ENCODE measurements at regions not wholly inside any gene's neighbourhood (a gene's known extent, or its start where the extent isn't known, plus 50 kb on each side); places are given as distances from the start of the nearest gene placed in this dataset.

DNA sequence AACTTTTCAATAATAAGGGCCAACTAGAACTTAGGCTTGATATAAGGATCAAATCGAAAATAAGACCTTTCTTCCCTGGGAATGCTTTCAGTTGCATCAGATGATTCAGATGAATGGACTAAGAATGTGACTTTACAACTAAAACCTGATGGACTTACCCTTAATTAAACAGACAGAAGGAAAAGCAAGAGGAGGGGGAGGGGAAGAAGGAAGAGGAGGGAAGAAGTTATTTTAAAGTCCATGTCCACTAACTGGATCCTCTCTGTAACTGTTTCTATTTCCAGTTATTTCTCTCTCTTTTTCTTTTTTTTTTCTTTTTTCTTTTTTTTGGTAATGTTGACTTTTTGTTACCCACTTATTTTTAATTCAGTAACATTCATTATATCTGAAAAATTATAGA is 486.0 kb downstream of the MAFB start:
- DNase-seq: no peak

DNA sequence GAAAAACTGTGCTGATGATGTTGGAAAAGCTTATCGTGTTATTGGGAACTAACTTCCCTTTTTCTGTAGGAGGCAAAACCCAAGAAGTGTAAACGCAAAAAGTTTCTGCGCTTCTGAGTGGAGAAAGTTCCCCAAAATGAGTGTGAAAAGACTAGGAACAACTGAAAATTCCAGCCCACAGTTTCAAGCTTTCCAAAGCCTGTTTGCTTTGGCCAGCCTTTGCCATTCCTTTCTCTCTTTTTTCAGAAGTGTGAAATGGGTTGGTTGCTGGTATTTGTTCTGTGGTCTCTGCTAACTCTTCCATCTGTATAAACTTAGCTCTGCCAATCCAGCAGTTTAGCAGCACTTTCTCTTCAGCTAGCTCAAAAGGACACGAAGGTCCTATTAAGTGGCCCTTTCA is 491.3 kb downstream of the MAFB start:
- DNase-seq: no peak

DNA sequence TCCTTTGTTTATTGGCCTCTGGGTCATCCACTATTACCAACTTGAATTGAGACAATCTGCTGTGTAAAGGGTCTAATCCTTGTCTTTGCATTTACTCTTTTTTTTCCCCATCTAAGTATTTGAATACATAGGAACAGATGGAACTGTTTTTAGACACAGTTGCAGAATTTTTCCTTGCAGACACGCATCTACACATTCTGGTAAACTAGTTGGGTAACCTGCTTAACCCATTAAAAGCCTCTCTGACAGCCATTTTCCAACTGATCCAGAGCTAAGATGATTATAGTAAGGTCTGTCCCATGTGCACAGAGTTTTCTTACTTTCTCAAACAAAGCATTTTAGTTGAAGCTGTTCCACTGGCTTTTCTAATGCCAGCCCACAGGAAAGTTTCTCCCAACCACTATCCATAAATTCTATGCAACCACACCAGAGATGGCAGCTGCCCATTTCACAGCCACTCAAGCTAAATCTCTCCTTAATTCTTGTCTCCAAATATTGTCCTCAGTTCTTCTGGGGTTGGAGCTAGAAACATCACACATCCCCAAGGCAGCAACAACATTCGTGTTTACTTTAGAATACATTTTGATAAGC is 492.1 kb downstream of the MAFB start:
- no peak for DNase-seq

DNA sequence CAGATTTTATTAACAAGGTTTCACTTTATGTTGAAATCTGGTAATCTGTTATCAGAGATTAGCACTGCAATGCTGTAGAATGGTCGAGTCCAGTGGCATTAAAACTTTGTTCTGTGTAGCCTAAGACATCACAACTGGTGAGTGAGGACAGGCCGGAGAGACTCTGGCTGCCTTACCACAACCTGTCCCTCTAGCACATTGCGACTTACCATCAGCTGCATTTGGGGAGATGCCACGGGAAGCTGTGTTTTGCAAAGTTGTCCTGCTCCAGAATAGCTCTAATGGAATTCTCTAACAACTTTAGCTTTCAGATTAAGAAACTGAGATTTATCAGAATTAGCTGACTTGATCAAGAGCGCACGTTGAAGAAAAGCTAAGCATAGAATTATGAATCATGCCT is 493.3 kb downstream of the MAFB start:
- DNase-seq: no peak

DNA sequence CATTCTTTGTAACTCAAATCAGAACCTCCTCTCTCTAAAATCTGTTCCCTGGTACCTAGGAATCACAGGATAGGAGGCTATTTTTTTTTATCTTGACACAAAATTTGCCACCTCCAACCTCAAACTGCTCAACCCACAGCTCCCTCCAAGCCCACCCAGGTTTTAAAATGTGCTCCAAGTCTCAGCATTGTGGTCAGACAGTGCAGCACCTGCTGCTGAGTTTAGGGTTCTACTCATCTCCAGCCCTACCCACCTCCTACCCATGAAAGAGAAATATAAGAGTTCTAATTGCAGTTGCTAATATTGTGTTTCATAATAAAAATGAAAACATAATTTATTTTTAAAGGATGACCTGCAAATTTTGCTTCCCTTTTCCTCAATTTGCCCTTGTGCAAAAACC is 496.5 kb downstream of the MAFB start:
- no peak for DNase-seq

DNA sequence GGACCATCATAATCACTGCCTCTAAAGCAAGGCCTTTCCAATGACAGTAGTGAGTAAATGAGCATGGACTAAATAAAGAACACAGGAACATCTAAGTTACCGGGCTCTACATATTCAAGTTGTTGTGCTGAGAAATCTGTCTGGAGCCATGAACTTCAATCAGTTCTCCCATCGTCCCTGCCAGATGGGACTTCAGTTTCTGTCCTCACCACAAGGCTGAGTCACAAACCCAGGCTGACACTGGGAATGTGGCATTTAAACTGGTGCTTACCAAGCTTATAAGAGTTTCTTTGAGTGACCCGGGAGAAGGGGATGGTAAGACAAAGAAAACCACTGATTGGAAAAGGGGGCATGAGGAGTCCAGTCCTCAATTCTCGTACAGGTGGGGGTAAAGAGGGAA is 497.0 kb downstream of the MAFB start:
- DNase-seq: no peak

DNA sequence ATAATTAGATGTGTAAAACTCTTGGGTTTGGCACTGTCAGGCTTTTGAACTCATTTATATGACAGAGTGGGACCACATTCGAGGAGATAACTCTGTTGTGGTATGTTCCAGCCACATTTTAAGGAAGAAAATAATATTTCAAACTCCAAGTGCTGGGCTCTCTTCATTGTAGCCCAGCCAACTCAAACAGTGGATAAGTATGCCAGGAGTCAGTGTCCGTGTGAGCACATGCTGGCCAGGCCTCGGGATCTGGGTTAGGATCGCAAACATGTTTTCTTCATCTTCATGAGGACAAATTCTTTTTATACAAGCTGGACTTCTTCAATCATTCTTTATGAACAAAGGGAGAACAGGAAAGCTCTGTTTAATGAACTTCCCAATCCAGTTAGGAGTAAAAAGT is 497.5 kb downstream of the MAFB start:
- DNase-seq: no peak

DNA sequence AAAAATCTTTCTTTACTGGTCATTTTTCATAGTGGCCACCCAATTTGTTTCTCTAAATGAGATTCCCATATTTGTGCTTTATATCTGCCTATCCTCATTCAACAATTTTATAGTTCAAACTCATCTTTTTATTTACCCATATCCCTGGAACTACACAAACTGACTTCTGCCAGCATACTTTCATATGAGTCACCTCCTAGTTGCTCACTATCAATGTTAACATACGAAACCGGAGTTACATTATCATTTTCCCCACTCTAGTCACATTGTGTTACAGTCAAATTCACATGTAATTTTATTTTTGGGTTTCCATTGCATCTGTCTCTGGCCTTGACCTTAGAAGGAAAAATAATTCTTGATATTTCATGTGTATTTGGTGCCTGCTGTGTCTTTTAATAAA is 499.4 kb downstream of the MAFB start:
- DNase-seq: no peak

DNA sequence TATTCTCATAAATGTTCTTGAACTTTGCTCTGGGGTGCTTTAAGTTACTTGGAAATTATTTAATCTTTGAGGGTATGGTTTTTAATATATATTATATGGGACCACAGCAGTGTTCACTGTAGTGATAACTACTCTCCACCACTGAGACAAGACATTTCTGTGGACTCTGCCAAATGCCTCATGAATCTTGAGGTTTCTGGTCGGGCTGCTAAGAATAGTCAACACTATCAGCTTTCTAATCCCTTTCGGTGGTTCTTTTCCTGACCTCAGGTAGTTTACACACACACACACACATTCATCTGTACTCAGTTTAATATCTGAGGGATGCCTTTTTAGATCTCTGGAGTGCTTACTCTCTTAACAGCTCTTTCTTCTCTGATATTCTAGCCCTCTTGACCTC is 500.7 kb downstream of the MAFB start:
- DNase-seq: no peak

DNA sequence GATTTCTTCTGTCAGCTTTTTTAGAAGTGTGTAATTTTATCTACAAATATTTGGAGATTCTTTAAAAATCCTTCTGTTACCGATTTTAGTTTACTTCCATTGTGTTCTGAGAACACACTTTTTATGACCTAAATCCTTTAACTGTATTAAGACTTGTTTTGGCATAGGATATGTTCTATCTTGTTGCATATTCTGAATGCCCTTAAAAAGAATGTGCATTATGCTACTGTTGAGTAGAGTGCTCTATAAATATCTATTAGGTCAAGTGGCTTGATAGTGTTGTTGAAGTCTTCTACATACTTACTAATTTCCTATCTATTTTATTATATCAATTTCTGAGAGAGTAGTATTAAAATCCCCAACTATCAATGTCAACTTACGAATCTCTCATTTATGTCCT is 502.2 kb downstream of the MAFB start:
- DNase-seq: no peak

DNA sequence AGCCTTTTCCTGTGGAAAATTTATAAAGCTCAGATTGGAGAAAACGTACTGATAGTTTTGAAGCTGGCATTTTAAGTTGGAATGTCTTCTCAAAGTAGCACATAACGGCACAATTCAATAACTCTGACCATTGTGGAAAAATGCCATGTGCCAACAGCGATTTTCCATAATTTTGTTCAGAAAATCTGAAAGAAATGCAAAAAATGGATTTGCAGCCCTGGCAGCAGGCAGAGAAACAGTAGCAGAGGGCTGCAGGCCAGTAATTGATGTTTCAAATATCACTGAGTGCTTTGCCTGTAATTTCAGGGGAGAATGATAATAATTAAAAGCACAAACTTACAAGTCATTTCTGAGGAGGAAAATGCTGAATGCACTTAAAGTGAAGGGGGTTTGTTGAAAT is 507.4 kb downstream of the MAFB start:
- no peak for DNase-seq

DNA sequence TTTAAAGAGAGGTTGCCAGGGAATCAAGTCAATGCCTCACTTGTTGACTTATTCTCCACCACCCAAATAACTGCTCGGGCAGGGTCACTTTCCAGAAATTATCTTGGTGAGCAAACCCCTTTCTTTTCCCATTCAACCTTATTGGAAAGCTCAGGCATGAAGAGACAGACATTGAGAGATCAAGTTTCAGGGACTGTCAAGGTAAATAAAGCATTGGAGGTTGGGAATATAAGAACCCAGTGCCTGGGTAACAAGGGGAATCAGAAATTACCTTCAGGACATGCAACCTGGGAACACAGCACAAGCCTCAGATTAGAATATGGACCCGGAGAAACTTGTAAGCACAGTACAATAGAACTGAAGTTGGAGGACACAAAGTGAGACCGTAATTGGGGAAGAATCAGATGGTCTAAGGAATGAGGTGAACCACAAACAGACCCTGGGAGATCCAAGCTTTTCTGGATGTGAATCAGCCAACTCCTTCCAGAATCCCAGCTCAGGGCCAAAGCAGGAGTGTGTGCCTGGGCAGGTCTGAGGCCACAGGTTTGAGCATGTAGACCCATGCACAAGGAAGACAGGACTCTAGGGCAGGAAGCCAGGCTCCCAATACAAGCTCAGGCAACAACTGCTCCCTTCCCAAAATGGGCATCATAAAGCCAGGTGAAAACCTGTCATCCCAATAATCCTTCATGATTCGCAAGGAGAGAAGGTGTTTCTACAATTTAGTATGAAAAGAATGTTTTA is 512.8 kb downstream of the MAFB start:
- DNase-seq: no peak

DNA sequence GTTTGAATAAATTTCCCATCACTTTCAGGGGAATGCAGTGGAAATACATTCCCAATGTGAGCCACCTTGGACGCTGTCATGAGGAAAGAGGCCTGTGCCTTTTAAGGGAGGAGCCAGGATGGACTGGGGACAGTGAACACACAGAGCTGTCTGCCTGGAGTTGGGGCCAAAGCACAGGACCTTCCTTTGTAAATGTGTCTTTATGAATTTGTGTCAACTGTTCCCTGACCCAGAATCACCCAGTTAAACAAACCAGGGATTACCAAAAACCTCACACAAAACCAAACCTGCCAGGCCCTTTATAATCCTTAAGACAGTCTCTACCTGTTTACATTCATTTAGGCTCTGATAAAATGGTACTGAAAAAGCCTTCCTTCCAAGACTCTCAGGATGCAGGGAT is 513.7 kb downstream of the MAFB start:
- no peak for DNase-seq

DNA sequence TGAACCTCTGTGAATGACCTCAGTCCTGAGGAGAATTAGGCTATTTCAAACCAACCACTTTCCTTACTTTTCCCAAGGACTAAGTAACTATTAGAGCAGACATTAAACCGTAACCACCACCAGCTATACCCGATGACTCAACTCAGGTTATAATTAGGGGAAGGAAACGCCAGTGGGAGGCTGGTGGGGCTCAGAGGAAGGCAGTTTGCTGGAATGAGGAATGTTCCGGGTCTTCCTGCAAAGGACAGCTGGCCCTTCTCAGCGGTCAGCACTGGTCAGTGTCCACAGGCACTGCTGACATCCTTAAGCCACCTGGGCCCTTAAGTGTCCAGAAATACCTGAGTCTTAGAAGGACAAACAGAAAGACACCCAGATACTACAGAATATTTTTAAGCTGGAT is 515.2 kb downstream of the MAFB start:
- DNase-seq: no peak

DNA sequence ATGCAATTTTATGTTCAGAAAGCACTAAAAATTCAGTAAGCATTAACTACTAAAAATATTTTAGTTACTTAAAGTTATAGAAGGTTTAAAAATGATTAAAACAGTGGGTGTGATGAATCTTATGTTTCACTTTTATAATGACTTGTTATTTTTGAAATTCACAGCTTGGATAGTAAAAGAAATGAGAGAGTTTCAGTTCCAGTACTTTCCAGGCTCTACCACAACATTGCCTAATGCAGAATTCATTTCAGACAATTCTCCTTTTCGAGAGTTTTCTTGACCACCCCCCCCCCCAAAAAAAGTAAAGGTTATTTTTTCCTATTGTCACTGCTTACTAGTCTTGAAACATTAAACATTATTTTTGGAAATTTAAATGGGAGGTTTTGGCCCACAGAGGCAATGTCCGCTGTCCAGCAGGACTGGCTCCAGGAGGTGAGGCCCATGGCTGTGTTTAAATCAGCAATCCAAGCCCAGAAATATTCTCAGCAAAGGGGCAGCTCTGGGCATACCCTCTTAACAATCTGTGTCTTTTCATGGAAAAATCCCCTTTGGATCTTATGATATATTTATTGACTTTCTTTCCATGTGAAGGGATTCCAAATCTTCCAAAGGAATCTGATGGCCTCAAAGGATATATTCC is 519.9 kb downstream of the MAFB start:
- no peak for DNase-seq

DNA sequence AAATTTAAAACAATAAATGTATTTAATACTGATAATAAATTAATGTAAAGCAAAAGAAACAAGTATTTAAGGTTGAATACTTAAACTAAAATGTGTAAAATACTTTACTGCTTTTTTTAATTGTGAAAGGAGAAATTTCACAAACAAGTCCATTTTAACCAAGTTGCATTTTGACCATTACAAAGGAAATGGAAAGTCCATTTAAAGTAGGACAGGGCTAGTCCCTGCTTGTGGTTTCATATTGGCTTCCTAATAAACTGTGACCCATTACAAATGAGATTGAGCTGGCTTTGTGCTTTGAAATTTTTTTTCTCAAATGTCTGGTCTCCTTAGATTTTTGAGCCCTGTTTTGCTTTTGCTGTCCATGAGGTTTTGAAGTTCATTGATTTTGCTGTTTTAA is 527.6 kb downstream of the MAFB start:
- DNase-seq: no peak

DNA sequence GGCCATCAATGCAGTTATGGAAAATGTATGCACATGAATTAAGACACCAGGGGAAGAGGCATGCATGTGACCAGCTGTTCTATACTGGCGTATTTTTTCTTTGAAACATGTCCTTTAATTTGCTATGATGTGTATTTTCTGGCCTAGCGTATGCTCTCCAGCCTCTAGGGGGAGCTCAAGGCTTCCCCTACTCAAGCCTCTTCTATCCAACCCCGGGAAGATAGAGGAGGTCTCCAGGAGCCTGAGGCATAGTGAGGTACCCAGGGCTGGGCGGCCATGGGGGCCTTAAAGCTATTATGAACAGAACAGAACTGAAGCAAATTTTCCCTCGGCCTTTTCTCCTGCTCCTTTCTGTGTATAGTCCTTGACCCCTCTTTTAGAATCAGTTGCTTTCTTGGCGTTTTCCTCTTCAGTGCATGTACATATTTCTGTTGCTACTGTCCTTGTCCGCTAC is 528.9 kb downstream of the MAFB start:
- DNase-seq: no peak

DNA sequence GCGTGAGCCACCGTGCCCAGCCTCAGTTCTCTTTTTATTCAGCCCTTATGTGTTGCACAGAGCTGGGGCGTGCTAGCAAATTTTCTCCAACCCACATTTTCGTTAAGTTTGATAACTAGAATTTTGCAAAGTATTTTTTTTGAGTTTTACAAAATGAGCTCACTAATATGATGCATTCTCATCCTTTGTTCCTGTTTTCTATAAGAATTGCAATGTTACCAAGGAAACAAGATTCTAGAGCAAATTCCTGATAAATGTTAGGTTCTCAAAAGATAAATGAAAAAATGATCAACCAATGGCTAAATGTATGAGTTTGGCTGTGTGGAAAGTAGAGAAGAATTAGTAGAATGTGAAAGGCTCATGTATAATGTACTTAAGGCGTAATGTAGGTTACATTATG is 529.8 kb downstream of the MAFB start:
- no peak for DNase-seq

DNA sequence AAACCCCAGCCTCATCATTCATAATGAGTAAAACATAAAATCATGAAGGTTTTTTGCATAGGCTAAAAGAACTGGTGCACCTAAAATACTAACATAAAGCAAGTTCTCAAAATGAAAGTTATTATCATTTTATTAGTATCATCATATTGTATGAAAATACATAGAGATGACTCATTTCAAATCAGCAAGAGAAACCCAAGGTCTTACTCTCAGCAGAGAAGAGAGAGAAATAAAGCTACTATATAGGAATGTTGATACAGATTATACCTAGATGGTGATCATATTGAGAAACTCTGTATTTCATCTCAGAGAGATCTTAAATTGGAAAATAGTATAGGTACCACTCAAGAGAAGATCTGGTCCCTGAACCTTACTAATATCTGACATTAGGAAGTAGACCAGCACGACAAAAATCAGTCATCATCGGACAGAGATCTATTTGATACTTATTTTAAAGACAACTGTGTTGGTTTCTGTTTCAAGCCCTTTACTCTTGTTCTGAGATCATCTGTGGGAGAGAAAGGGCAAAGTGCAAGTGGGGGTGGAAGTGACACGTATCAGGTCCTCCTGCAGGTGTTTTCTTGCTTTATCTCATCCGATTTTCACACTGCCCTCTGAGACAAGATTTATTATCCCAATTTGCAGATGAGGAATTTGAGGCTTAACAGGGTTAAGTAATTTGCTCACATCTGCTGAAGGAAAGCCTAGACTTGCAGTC is 532.3 kb downstream of the MAFB start:
- DNase-seq: no peak

DNA sequence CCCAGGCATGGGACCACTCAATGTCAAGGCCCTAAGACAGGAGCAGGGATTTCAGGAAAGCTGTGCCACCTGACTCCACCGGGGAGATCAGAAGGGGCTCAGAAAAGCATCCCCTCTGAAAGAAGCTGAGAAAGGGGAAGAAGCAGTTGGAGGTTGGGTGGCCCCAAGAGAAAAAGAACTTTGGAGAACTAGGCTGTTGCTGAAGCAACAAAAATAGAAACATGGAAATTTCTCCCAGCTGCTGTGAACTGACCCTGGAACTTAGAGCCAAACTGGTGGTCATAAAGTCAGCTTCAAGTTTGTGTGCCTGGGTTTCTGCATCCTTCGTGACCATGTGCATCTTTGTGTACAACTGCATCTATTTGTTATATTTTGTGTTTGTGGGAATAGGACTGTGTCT is 534.5 kb downstream of the MAFB start:
- DNase-seq: no peak

DNA sequence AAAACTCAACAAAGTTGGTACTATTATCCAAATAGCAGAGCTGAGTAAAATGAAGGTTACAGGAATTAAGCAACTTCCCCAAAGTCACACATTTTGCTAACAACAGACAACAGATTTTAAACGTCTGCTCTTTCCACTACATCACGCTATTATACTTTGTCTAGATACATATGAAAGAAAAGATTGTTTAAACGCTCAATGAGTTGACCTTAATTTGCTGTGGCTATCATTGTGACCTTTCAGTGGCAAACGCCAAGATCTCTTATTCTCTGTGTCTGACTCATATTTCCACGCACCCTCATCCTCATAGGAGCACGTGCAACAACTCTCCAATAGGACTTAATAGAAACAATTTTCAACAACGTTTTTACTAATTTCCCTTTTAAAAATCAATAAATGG is 540.1 kb downstream of the MAFB start:
- no peak for DNase-seq

DNA sequence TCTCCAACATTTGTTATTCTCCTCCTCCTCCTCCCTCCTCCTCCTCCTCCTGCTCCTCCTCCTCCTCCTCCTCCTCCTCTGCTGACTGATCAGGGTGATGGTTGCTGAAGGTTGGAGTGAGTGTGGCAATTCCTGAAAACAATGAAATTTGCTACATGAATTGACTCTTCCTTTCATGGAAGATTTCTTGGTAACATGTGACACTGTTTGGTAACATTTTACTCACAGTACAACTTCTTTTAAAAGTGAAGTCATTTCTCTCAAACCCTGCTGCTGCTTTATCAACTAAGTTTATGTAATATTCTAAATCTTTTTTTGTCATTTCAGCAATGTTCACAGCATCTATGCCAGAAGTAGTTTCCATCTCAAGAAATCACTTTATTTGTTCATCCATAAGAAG is 543.0 kb downstream of the MAFB start:
- no peak for DNase-seq

DNA sequence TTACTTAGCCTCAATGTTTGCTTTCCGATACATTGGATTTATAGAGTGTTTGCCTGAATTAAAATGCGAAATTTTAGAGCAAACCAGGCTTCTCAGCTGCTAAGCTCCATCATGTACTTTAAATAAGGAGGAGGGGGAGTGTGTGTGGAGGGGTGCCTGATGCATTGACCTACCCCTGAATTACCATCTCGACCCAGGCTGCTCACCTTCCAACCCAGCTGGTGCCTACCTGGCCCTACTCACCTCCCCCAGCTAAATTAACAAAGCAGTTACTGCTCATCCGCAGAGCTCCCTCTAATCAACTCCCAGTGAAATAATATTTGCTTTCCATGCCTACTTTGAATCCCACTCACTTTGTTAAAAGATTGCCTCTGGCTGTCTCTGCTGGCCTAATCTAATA is 544.5 kb downstream of the MAFB start:
- DNase-seq: no peak

DNA sequence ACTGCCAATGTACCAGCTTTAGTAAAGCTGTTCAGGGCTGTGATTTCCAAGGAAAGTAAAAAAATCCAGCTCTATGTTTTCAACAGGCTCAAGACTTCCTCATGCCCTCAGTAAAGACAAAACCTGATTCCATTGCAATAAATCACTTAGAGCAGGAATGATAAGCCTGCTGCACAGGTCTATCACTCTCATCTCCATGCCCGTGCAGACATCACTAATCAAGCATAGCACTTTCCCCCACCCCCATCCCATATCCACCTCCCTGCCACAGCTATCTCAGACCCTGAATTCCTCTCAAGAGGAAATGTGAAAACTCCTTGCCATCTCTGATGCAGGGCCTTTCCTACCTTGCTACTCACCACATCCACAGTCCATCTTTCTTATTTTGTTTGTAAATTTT is 554.9 kb downstream of the MAFB start:
- no peak for DNase-seq
